Mesenchymal stem cell (in vitro differentiated cells and primary cell): ENCODE measurements at regions not wholly inside any gene's neighbourhood (a gene's known extent, or its start where the extent isn't known, plus 50 kb on each side); places are given as distances from the start of the nearest gene placed in this dataset.
"Not testable (repeated sequence)": the region's sequence is repeated elsewhere in the genome, so short reads cannot be mapped to it uniquely, and the experiment has no call there.

ENCODE experiments used
- DNase-seq: peaks from one replicate; pipeline ENCODE4 v3.0.0-alpha.2; 2013
- H2AFZ ChIP-seq: one replicate; pipeline ENCODE4 v1.6.1; 2013; ENCODE audit warnings: low read depth, mild to moderate bottlenecking, control low read depth, inconsistent platforms, low read length, moderate library complexity
- H2AK5ac ChIP-seq: 2 replicates; pipeline ENCODE4 v1.6.1; 2013; ENCODE audit warnings: low read length, moderate library complexity, mild to moderate bottlenecking, inconsistent platforms; ENCODE audit not compliant: severe bottlenecking
- H2BK120ac ChIP-seq: one replicate; pipeline ENCODE4 v1.6.1; 2013; ENCODE audit warnings: low read depth, mild to moderate bottlenecking, inconsistent platforms, low read length, moderate library complexity
- H2BK12ac ChIP-seq, 2 experiments: one replicate each; pipeline ENCODE4 v1.6.1; 2013; ENCODE audit warnings: inconsistent platforms in 2 of 2, low read length in 2 of 2, mild to moderate bottlenecking in 2 of 2, moderate library complexity in 2 of 2, control low read depth in 1 of 2
- H2BK15ac ChIP-seq: one replicate; pipeline ENCODE4 v1.6.1; 2013; ENCODE audit warnings: mild to moderate bottlenecking, low read depth, inconsistent platforms; ENCODE audit not compliant: poor library complexity, severe bottlenecking
- H2BK5ac ChIP-seq: 2 replicates; pipeline ENCODE4 v1.6.1; 2013; ENCODE audit warnings: low read depth, mild to moderate bottlenecking, low read length, control low read depth, inconsistent platforms; ENCODE audit not compliant: poor library complexity, severe bottlenecking
- H3K14ac ChIP-seq, 2 experiments: one replicate each; pipeline ENCODE4 v1.6.1; 2013; ENCODE audit warnings: inconsistent platforms in 2 of 2, low read length in 2 of 2, control low read depth in 1 of 2, mild to moderate bottlenecking in 1 of 2, moderate library complexity in 1 of 2
- H3K18ac ChIP-seq, 2 experiments: one replicate each; pipeline ENCODE4 v1.6.1; 2013; ENCODE audit warnings: inconsistent platforms in 2 of 2, low read length in 2 of 2, control low read depth in 1 of 2, low read depth in 1 of 2, mild to moderate bottlenecking in 1 of 2
- H3K23ac ChIP-seq, 2 experiments: one replicate each; pipeline ENCODE4 v1.6.1; 2013; ENCODE audit warnings: inconsistent platforms in 2 of 2, low read length in 2 of 2, mild to moderate bottlenecking in 2 of 2, moderate library complexity in 2 of 2, control low read depth in 1 of 2
- H3K27ac ChIP-seq: 2 replicates; pipeline ENCODE4 v1.5.1; 2013; ENCODE audit warnings: mild to moderate bottlenecking, moderate library complexity, low read length, control low read depth, inconsistent platforms; ENCODE audit not compliant: poor library complexity, severe bottlenecking
- H3K27me3 ChIP-seq, 2 experiments: 2 replicates each; pipeline versions ENCODE4 v1.6.1 to v1.7.0; 2013; ENCODE audit warnings: low read length in 2 of 2, mild to moderate bottlenecking in 2 of 2, moderate library complexity in 2 of 2, control low read depth in 1 of 2, inconsistent platforms in 1 of 2; ENCODE audit not compliant: control insufficient read depth in 1 of 2, insufficient read depth in 1 of 2
- H3K36me3 ChIP-seq, 2 experiments: 2 replicates each; pipeline versions ENCODE4 v1.6.1 to v1.7.0; 2013; ENCODE audit warnings: low read length in 2 of 2, control low read depth in 1 of 2, inconsistent platforms in 1 of 2, low read depth in 1 of 2, mild to moderate bottlenecking in 1 of 2; ENCODE audit not compliant: insufficient read depth in 2 of 2, control insufficient read depth in 1 of 2
- H3K4ac ChIP-seq, 2 experiments: one replicate each; pipeline ENCODE4 v1.6.1; 2013; ENCODE audit warnings: inconsistent platforms in 2 of 2, low read length in 2 of 2, mild to moderate bottlenecking in 2 of 2, moderate library complexity in 2 of 2, control low read depth in 1 of 2, low read depth in 1 of 2
- H3K4me1 ChIP-seq: 2 replicates; pipeline ENCODE4 v1.6.1; 2013; ENCODE audit warnings: low read depth, low read length, control low read depth; ENCODE audit not compliant: control insufficient read depth, insufficient read depth
- H3K4me2 ChIP-seq: 2 replicates; pipeline ENCODE4 v1.6.1; 2013; ENCODE audit warnings: low read length, mild to moderate bottlenecking, inconsistent platforms; ENCODE audit not compliant: poor library complexity, severe bottlenecking
- H3K4me3 ChIP-seq, 2 experiments: 2 replicates each; pipeline versions ENCODE4 v1.5.1 to v1.7.0; 2013; ENCODE audit warnings: low read length in 2 of 2, mild to moderate bottlenecking in 2 of 2, control low read depth in 1 of 2, low read depth in 1 of 2; ENCODE audit not compliant: insufficient read depth in 1 of 2
- H3K79me1 ChIP-seq: replicated peaks from 2 replicates; pipeline ENCODE4 v1.6.1; 2013; ENCODE audit warnings: mild to moderate bottlenecking, control low read depth, low read length, inconsistent platforms; ENCODE audit not compliant: poor library complexity, severe bottlenecking
- H3K9ac ChIP-seq: 2 replicates; pipeline ENCODE4 v1.7.0; 2013; ENCODE audit warnings: mild to moderate bottlenecking, low read length, moderate library complexity
- H3K9me3 ChIP-seq: 2 replicates; pipeline ENCODE4 v1.7.0; 2013; ENCODE audit warnings: mild to moderate bottlenecking, low read length; ENCODE audit not compliant: control insufficient read depth
- H4K8ac ChIP-seq: one replicate; pipeline ENCODE4 v1.6.1; 2013; ENCODE audit warnings: inconsistent platforms, mild to moderate bottlenecking, low read length, moderate library complexity
- H4K91ac ChIP-seq: one replicate; pipeline ENCODE4 v1.6.1; 2013; ENCODE audit warnings: mild to moderate bottlenecking, low read length, inconsistent platforms
- WGBS: methylation state at CpG from one replicate; pipeline ENCODE4 v1.1.7; 2013; ENCODE audit warnings: mixed read lengths; 5-methylcytosine and 5-hydroxymethylcytosine counted together

- no peak for DNase-seq
- Histone ChIP-seq H3K4me2 (no peak overlapping the region), H2AK5ac (no peak overlapping the region), H3K27ac (no peak overlapping the region), H3K23ac (no peak overlapping the region), H4K91ac (no peak overlapping the region), H3K14ac (no peak overlapping the region), H3K9me3 (peaks cover 16% of the 10 kb centered on the region), H3K4me3 (no peak overlapping the region), H3K18ac (no peak overlapping the region), H3K4me1 (no peaks in the 10 kb centered on the region), H3K9ac (no peak overlapping the region), H2BK15ac (no peak overlapping the region), H3K4ac (no peak overlapping the region), H2BK12ac (no peak overlapping the region), H3K79me1 (no peaks in the 10 kb centered on the region), H2BK120ac (no peak overlapping the region), H3K27me3 (no peaks in the 10 kb centered on the region), H3K36me3 (no peaks in the 10 kb centered on the region), H2BK5ac (no peak overlapping the region), H4K8ac (no peak overlapping the region), H2AFZ (no peak overlapping the region)
- WGBS, result 78% methylated on average over 7 of the region's 7 CpGs
These were observed 73.0 kb downstream of the GBP6 start for GRCh38 chr1:89436856-89437255.

- H2AK5ac ChIP-seq, H2BK5ac ChIP-seq, H2BK120ac ChIP-seq, H3K79me1 ChIP-seq, H2BK12ac ChIP-seq, H3K14ac ChIP-seq, H3K4me2 ChIP-seq, H3K27me3 ChIP-seq, H3K4me3 ChIP-seq, H2BK15ac ChIP-seq, H3K9ac ChIP-seq, H3K18ac ChIP-seq, H4K91ac ChIP-seq, H2AFZ ChIP-seq, H3K36me3 ChIP-seq, DNase-seq, H3K4me1 ChIP-seq, H3K4ac ChIP-seq, H4K8ac ChIP-seq, H3K23ac ChIP-seq, H3K27ac ChIP-seq: not testable (repeated sequence)
- 73% methylated on average over 3 of the region's 5 CpGs for WGBS
- H3K9me3 ChIP-seq, result peaks cover 16% of the 10 kb centered on the region
These were observed 74.4 kb downstream of the GBP6 start for GRCh38 chr1:89438301-89438700.

- 93% methylated on average over 2 of the region's 2 CpGs for WGBS
- Histone ChIP-seq H3K9ac (no peak overlapping the region), H3K4ac (no peak overlapping the region)
These were observed 77.1 kb downstream of the GBP6 start for GRCh38 chr1:89440911-89441310.

GRCh38 chr1:89444791-89445190 lies 79.8 kb upstream of the LRRC8B start:
- H2AK5ac ChIP-seq, result no peak overlapping the region
- H3K4ac ChIP-seq, result no peak overlapping the region
- no peak overlapping the region for H3K14ac ChIP-seq
- H3K18ac ChIP-seq, result no peak overlapping the region
- no peak overlapping the region for H2BK120ac ChIP-seq
- H2BK5ac ChIP-seq, result no peak overlapping the region
- no peaks in the 10 kb centered on the region for H3K4me1 ChIP-seq
- H3K9me3 ChIP-seq, result peaks cover 4% of the 10 kb centered on the region
- H3K4me3 ChIP-seq, result no peak overlapping the region
- no peak overlapping the region for H3K4me2 ChIP-seq
- no peak overlapping the region for H3K9ac ChIP-seq
- H3K36me3 ChIP-seq, result no peaks in the 10 kb centered on the region
- no peak overlapping the region for H2AFZ ChIP-seq
- H2BK15ac ChIP-seq, result no peak overlapping the region
- H4K91ac ChIP-seq, result no peak overlapping the region
- no peak overlapping the region for H3K27ac ChIP-seq
- no peak for DNase-seq
- H3K27me3 ChIP-seq, result peaks cover 0 to 7% of the 10 kb centered on the region in 2 experiments
- H3K23ac ChIP-seq, result no peak overlapping the region
- no peaks in the 10 kb centered on the region for H3K79me1 ChIP-seq
- H4K8ac ChIP-seq, result no peak overlapping the region
- no peak overlapping the region for H2BK12ac ChIP-seq

More at GRCh38 chr1:89440911-89441310, 77.1 kb downstream of the GBP6 start:
- Histone ChIP-seq H3K4me2 (peak overlapping the region; percentile 39), H3K4me3 (no peak overlapping the region), H2BK5ac (no peak overlapping the region), H4K8ac (no peak overlapping the region), H2BK15ac (no peak overlapping the region), H3K14ac (no peak overlapping the region), H3K79me1 (no peaks in the 10 kb centered on the region), H2BK12ac (no peak overlapping the region), H2BK120ac (no peak overlapping the region), H2AK5ac (no peak overlapping the region), H3K27me3 (peaks cover 0 to under 1% of the 10 kb centered on the region in 2 experiments), H3K27ac (no peak overlapping the region), H4K91ac (no peak overlapping the region), H2AFZ (no peak overlapping the region), H3K9me3 (peaks cover 16% of the 10 kb centered on the region), H3K4me1 (no peaks in the 10 kb centered on the region), H3K18ac (no peak overlapping the region), H3K23ac (no peak overlapping the region), H3K36me3 (no peaks in the 10 kb centered on the region)
- no peak for DNase-seq
